GM12878 (cell line): ENCODE measurements at regions not wholly inside any gene's neighbourhood (a gene's known extent, or its start where the extent isn't known, plus 50 kb on each side); places are given as distances from the start of the nearest gene placed in this dataset.

Source experiments
- ATF7 ChIP-seq: fragments of 450-650 bp; IDR thresholded peaks from 2 replicates; pipeline ENCODE4 v1.6.1; 2016; ENCODE audit warnings: low read depth, mild to moderate bottlenecking
- BCL11A ChIP-seq: IDR thresholded peaks from 2 replicates; pipeline ENCODE4 v1.6.1; 2011; ENCODE audit warnings: low read depth, low read length
- EP300 ChIP-seq, 2 experiments: fragments of 150-350 bp in 1 of 2; IDR thresholded peaks; 2 replicates each; pipeline ENCODE4 v1.6.1; 2011 to 2012; ENCODE audit warnings: low read depth in 2 of 2, low read length in 2 of 2, borderline replicate concordance in 1 of 2, improper control_type of control experiment in 1 of 2, inconsistent platforms in 1 of 2; ENCODE audit not compliant: control insufficient read depth in 1 of 2
- HSF1 ChIP-seq: fragments of 150-350 bp; IDR thresholded peaks from 2 replicates; pipeline ENCODE4 v1.6.1; 2014; ENCODE audit warnings: mild to moderate bottlenecking, low read depth, low read length
- NFYB ChIP-seq: IDR thresholded peaks from 2 replicates; pipeline ENCODE4 v1.6.1; 2011; ENCODE audit warnings: low read depth, mild to moderate bottlenecking, low read length, improper control_type of control experiment, moderate library complexity; ENCODE audit not compliant: insufficient read depth
- POLR2A ChIP-seq: IDR thresholded peaks from 2 replicates; pipeline ENCODE4 v1.6.1; 2011; ENCODE audit warnings: low read depth, mild to moderate bottlenecking, low read length
- RELA ChIP-seq: fragments of 450-650 bp; IDR thresholded peaks from 2 replicates; pipeline ENCODE4 v1.8.0; 2014; ENCODE audit warnings: borderline replicate concordance; ENCODE audit not compliant: partially characterized antibody
- TAF1 ChIP-seq: IDR thresholded peaks from 2 replicates; pipeline ENCODE4 v1.6.1; 2011; ENCODE audit warnings: mild to moderate bottlenecking, low read depth, low read length, borderline replicate concordance
- ZBTB33 ChIP-seq: fragments of 450-650 bp; IDR thresholded peaks from 2 replicates; pipeline ENCODE4 v1.6.1; 2017; ENCODE audit warnings: mild to moderate bottlenecking
- ZSCAN29 ChIP-seq: fragments of 450-650 bp; IDR thresholded peaks from 2 replicates; pipeline ENCODE4 v1.6.1; 2017; ENCODE audit warnings: mild to moderate bottlenecking, moderate library complexity
- TF ChIP-seq, protein P1 (sequence below), 3 experiments: IDR thresholded peaks in 2 of 3; conservative IDR thresholded peaks in 1 of 3; 2 replicates each; pipeline ENCODE4 v1.5.1; 2011; ENCODE audit warnings: low read depth in 3 of 3, low read length in 3 of 3, mild to moderate bottlenecking in 3 of 3, control low read depth in 2 of 3, moderate library complexity in 2 of 3, inconsistent platforms in 1 of 3, mixed read lengths in 1 of 3; ENCODE audit not compliant: control insufficient read depth in 2 of 3, insufficient read depth in 1 of 3; ENCODE audit errors: extremely low read depth in 1 of 3

- no peak for TF ChIP-seq ZSCAN29
- no peak for TF ChIP-seq BCL11A
- TF ChIP-seq ATF7, result no peak
- no peak for TF ChIP-seq TAF1
- no peak for TF ChIP-seq ZBTB33
- no peak for TF ChIP-seq RELA
- TF ChIP-seq, protein P1, sequence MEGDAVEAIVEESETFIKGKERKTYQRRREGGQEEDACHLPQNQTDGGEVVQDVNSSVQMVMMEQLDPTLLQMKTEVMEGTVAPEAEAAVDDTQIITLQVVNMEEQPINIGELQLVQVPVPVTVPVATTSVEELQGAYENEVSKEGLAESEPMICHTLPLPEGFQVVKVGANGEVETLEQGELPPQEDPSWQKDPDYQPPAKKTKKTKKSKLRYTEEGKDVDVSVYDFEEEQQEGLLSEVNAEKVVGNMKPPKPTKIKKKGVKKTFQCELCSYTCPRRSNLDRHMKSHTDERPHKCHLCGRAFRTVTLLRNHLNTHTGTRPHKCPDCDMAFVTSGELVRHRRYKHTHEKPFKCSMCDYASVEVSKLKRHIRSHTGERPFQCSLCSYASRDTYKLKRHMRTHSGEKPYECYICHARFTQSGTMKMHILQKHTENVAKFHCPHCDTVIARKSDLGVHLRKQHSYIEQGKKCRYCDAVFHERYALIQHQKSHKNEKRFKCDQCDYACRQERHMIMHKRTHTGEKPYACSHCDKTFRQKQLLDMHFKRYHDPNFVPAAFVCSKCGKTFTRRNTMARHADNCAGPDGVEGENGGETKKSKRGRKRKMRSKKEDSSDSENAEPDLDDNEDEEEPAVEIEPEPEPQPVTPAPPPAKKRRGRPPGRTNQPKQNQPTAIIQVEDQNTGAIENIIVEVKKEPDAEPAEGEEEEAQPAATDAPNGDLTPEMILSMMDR (IDR thresholded peaks at IDR 0.05 in 2 of 3, conservative IDR thresholded peaks at IDR 0.05 in 1 of 3; ENCODE audit: control insufficient read depth in 2 of 3, extremely low read depth in 1 of 3, insufficient read depth in 1 of 3, low read depth in 3 of 3, low read length in 3 of 3), result no peak
- no peak for TF ChIP-seq NFYB
- TF ChIP-seq EP300 (IDR thresholded peaks at IDR 0.05; ENCODE audit: borderline replicate concordance in 1 of 2, control insufficient read depth in 1 of 2, low read depth in 2 of 2, low read length in 2 of 2), result no peak
- TF ChIP-seq POLR2A, result no peak
- TF ChIP-seq HSF1, result no peak
Observed at GRCh38 chr13:54337540-54337939, 1308.9 kb downstream of the OLFM4 start.
